Stimulated activated CD4-positive, alpha-beta T cell treated with anti-CD3 and anti-CD28 coated beads, Interleukin-1b, Interleukin-23, amount 100 ng/mL, for 4 hours (primary cell): ENCODE measurements at regions not wholly inside any gene's neighbourhood (a gene's known extent, or its start where the extent isn't known, plus 50 kb on each side); places are given as distances from the start of the nearest gene placed in this dataset.
"Not testable (repeated sequence)": the region's sequence is repeated elsewhere in the genome, so short reads cannot be mapped to it uniquely, and the experiment has no call there.

Experiments
- DNase-seq, 2 donors: peaks; one replicate each; pipeline ENCODE4 v3.0.0-alpha.2; 2020; ENCODE audit warnings: low read depth in 2 of 2

GRCh38 chr2:239866350-239866749, 158.8 kb downstream of the NDUFA10 start:
- no peak for DNase-seq

- not testable (repeated sequence) for DNase-seq
Observed at GRCh38 chr2:239865856-239866255, 159.3 kb downstream of the NDUFA10 start.

GRCh38 chr2:239865059-239865639, 160.0 kb downstream of the NDUFA10 start:
- no peak for DNase-seq

- DNase-seq = no peak
Observed at GRCh38 chr2:239864247-239865058, 160.7 kb downstream of the NDUFA10 start.

DNA sequence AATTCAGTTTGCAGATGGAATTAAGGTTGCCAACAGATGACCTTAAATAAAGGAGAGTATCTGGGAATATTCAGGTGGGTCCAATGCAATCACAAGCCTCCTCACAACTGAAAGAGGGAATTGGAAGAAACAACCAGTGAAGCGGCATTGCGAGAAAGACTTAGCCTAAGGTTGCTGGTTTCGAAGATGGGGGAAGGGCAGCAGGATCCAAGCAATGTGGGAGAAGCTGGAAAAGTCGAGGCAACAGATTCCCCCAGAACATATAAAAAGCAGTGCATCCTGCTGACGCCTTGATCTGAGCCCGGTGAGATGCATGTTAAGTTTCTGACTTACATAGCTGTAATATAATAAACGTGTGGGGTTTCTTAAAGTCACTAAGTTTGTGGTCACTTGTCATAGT, 162.5 kb downstream of the NDUFA10 start:
- no peak for DNase-seq

DNA sequence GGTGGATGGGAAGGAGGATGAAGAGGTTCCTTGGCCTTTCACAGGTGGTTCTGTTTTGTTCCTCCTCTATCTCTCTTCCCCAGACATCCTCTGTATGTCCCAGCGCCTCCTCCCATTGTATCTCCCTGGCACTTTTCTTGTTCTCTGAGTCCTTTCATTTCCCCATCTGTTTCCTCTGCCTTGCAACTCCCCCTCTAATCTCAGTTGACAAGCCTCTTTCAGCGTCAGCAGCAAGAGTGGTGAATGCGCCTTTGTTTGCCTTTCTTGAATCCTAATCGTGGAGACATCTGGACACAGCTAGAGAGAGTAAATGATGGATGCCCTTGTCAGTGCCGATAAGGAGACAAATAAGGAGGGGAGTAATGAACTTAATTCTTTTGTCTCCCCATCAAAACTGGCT, 167.0 kb downstream of the NDUFA10 start:
- no peak for DNase-seq

DNA sequence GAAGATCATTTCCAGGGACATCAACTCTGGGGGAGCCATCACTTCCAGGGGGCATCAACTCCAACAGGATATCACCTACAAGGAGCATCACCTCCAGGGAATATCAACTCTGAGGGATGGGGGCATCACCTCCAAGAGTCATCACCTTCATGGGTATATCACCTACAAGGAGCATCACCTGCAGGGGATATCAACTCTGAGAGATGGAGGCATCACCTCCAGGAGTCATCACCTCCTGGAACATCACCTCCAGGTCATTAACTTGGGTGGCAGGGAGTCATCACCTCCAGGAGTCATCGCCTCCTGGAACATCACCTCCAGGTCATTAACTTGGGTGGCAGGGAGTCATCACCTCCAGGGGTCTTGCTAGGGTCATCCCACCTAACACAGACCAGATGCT, 167.6 kb downstream of the NDUFA10 start:
- no peak for DNase-seq

GRCh38 chr2:239856620-239857285, 168.4 kb downstream of the NDUFA10 start:
- no peak for DNase-seq

DNA sequence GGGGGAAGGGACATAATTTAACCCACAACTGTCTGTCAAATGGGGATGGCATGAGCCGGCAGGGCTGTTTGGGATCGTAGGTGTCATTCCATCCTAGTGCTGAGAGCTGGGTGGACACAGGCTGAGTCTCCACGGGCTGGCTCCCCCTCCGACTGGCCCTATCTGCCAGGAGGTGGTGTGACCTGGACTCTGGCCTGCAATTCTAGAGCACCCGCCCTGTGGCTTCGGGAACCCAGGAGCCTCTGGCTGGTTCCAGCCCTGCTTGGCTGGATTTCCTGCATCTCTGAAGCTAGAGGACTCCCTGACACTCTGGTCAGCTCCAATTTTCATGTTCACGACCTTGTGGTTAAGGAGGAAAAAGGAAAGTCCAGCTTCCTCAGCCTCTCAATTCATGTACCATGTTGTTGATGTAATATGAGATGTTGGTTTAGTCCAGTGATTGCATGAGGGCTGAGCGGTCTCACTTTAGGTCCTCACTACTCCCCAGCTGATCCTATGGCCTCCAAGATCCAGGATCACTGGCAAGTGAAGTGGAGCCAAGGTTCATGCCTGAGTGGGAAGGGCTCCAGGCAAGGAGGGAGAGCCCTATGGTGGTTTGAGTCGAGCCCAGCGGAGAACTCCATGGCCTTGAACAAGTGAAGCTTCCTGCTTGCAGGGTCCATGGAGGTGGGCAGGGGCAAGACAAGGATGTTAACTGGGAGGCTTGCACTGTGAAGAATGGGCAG, 169.1 kb downstream of the NDUFA10 start:
- no peak for DNase-seq

DNA sequence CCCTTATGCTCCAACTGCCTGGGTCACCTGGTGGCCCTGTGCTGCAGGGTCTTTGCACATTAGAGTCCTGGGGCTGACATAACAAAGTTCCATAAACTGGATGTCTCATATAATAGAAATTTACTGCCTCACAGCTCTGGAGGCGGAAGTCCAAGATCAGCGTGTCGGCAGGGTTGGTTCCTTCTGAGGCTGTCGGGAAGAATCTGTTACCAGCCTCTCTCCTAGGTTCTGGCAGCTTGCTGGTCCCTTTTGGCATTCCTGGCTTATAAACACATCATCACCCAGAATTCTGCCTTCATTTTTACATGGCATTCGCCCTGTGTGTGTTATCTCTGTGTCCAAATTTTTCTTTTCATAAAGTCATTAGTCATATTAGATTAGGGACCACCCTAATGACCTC, 170.5 kb downstream of the NDUFA10 start:
- no peak for DNase-seq

- no peak for DNase-seq
Observed at GRCh38 chr2:239853706-239854327, 171.3 kb downstream of the NDUFA10 start.

DNA sequence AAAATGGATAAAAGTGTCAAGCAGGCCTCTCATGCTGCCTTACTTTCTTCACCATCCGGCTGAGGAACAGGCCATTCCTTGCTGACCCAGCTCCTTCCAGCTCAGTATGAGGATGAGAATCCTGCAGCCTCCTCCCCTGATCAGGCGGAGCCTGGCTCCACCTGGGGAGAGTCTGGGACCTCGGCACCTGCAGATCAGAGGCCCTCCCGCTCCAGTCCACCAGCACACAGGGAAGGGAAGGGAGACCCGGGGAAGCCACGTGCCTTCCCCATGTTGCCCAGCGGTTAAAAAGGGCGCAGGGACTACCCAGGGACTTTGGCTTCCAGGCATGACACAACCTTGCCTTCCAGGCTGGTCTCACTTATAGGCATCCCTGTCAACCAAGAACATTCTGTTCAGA, 172.0 kb downstream of the NDUFA10 start:
- DNase-seq = no peak

DNA sequence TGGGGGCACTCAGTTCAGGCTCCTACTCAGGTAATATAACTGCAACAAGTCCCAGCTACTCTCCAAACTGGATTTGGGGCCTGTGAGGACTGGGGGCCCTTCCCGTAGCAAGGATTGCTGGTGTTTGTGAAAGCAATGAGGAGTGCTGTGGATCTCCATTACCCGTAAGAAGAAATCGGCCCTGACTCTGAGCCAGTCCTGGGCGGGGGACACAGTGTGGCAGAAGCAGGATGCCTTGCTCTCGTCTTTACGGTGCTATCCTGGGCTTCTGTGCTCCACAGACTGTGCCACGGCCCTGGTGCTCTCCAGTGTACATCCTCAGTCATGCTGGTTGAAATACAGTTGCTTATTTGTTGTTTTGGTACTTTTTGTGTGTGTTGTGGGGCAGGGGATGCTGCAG, 172.9 kb downstream of the NDUFA10 start:
- no peak for DNase-seq

DNA sequence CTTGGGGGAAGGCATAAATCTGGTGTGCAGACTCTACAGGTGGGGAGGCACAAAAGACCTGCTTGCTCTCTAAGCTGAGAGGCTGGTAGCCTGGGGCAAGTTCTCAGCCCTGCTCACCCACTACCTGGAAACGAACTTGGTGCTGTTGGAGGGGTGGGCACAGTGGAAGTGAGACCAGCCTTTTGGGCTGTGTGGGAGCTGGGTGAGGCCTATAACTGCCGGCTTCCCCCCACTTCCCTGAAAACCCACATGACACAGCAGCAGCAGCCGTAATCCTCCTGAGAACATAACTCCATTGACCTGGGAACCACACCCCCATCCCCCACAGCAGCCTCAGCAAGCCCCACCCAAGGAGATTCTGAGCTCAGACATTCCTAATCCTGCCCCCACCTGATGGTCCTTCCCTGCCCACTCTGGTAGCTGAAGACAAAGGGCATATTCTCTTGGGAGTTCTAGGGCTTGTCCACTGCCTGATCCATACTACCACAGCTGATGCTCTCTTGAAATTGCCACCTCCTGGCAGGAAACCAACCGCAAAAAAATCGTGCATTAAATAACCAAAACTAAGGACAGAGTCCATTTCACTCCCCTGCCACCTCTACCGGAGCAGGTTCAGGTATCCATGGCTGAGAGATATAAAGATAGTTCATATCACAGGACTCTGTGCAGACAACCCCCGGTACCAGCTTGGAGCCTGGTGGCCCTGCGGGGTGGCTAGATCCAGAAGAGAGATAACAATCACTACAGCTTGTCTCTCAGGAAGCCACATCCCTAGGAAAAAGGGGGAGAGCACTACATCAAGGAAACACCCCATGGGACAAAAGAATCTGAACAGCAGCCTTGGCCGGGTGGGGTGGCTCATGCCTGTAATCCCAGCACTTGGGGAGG, 178.1 kb downstream of the NDUFA10 start:
- DNase-seq = no peak

- no peak for DNase-seq
Observed at GRCh38 chr2:239845968-239846367, 179.2 kb downstream of the NDUFA10 start.

GRCh38 chr2:239839306-239839705, 185.8 kb downstream of the NDUFA10 start:
- DNase-seq = no peak

DNA sequence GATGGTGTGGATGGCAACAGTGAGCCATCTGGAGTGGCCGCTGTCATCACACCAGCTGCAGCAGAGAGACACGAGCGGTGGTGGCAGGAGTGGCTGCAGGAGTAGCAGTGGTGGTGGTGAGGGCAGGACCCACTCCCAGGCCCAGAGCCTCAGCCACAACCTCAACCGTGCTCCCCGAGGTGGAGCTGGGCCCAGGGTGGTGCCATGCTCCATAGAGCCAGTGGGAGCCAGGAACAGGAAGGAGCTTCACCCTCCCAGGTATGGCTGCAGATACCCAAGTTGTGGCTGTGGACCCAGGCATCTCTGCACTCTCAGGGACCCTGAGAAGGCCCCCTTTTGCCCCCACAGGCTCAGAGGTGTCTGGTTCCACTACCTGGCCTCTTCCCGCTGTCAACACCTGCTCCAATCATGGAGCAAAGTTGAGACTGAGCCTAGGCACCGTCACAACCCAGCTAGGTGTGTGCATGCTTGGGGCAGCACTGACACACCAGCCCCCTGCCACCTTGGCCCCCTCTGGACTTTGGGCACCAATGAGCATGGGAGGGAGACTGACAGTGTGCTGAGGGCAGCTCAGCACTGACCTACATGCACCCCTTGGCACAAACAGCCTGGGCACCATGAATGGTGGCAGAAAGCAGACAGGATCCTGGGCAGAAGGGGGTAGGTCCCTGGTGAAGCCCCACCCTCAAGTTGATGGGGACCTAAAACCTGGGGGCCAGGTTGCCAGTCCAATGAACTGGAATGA, 188.9 kb downstream of the NDUFA10 start:
- no peak for DNase-seq

DNA sequence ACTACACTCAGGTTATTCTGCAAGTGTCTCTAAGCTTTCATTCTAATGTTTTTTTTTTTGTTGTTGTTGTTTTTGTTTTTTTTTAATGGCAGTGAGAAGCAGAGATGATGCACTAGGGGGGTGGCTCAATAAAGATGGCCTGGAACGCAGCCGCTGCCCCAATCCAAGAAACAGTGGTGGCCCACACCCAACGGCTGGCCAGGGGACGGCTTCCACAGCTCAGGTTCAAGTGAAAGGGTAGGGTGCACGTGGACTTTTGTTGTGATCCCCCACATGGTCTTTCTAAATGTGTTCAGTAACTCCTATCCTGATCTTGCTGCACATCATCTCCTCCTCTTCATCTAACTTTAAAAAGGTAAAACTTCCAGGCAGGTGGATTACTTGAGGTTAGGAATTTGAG, 190.1 kb downstream of the NDUFA10 start:
- no peak for DNase-seq

DNA sequence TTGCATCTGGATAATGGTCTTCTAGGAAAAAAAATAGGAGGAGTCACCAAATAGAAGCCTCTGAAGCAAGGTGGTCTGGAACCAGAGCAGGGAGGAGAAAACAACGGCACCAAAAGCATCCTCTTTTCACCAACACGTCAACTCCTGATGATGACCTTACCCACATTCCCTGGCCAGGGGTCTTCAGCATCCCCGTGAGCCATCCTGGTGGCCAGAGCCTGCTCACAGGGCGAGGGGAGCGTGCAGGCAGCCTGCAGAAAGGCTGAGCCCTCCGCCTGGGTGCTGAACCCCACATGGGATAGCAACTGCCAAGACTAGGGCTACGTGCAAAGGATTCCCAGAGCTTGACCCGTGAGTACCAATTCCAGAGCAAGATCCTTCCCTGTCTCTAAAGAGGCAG, 191.0 kb downstream of the NDUFA10 start:
- DNase-seq = no peak
